ENCODE measurements at regions not wholly inside any gene's neighbourhood (a gene's known extent, or its start where the extent isn't known, plus 50 kb on each side); places are given as distances from the start of the nearest gene placed in this dataset.

GRCh38 chr17:79169366-79169765 is 94.7 kb downstream of the ENGASE start:
- TF ChIP-seq CTCF (IDR thresholded peaks at IDR 0.05): no peak
- no peak for TF ChIP-seq POLR2A (IDR thresholded peaks at IDR 0.05)

All from breast epithelium (tissue), 3 donors.